ENCODE measurements at regions not wholly inside any gene's neighbourhood (a gene's known extent, or its start where the extent isn't known, plus 50 kb on each side); places are given as distances from the start of the nearest gene placed in this dataset.
A peak's percentile ranks its signal among the peaks of the same experiment; 100 is the strongest.

GRCh38 chr10:78811174-78811573 lies 257.6 kb upstream of the ZMIZ1 start:
- no peak for DNase-seq (ENCODE audit: low read depth in 2 of 3, low spot score in 2 of 3)

- DNase-seq (ENCODE audit: low read depth in 2 of 3, low spot score in 2 of 3) = no peak
Observed at GRCh38 chr10:78812571-78813318, 256.0 kb upstream of the ZMIZ1 start.

GRCh38 chr10:78813526-78813925 lies 255.2 kb upstream of the ZMIZ1 start:
- DNase-seq (ENCODE audit: low read depth in 2 of 3, low spot score in 2 of 3) = no peak

GRCh38 chr10:78813998-78814399 lies 254.8 kb upstream of the ZMIZ1 start:
- no peak for DNase-seq (ENCODE audit: low read depth in 2 of 3, low spot score in 2 of 3)

- no peak for DNase-seq (ENCODE audit: low read depth in 2 of 3, low spot score in 2 of 3)
Observed at GRCh38 chr10:78814407-78814806, 254.4 kb upstream of the ZMIZ1 start.

GRCh38 chr10:78815702-78816334 lies 252.9 kb upstream of the ZMIZ1 start:
- DNase-seq (ENCODE audit: low read depth in 2 of 3, low spot score in 2 of 3) = no peak

GRCh38 chr10:78817361-78817760 lies 251.4 kb upstream of the ZMIZ1 start:
- no peak for DNase-seq (ENCODE audit: low read depth in 2 of 3, low spot score in 2 of 3)

- DNase-seq (ENCODE audit: low read depth in 2 of 3, low spot score in 2 of 3) = no peak
Observed at GRCh38 chr10:78817804-78818203, 251.0 kb upstream of the ZMIZ1 start.

- DNase-seq (ENCODE audit: low read depth in 2 of 3, low spot score in 2 of 3) = no peak
Observed at GRCh38 chr10:78819361-78820006, 249.3 kb upstream of the ZMIZ1 start.

- no peak for DNase-seq (ENCODE audit: low read depth in 2 of 3, low spot score in 2 of 3)
Observed at GRCh38 chr10:78820007-78820362, 248.8 kb upstream of the ZMIZ1 start.

GRCh38 chr10:78821052-78821451 lies 247.7 kb upstream of the ZMIZ1 start:
- no peak for DNase-seq (ENCODE audit: low read depth in 2 of 3, low spot score in 2 of 3)

- DNase-seq (ENCODE audit: low read depth in 2 of 3, low spot score in 2 of 3) = no peak
Observed at GRCh38 chr10:78828647-78829539, 239.9 kb upstream of the ZMIZ1 start.

GRCh38 chr10:78829565-78829964 lies 239.2 kb upstream of the ZMIZ1 start:
- DNase-seq (ENCODE audit: low read depth in 2 of 3, low spot score in 2 of 3) = no peak

GRCh38 chr10:78830062-78830975 lies 238.4 kb upstream of the ZMIZ1 start:
- no peak for DNase-seq (ENCODE audit: low read depth in 2 of 3, low spot score in 2 of 3)

GRCh38 chr10:78830976-78831375 lies 237.8 kb upstream of the ZMIZ1 start:
- peak in 2 of 3 donors; percentile 31 to 66 for DNase-seq (ENCODE audit: low read depth in 2 of 3, low spot score in 2 of 3)

- DNase-seq (ENCODE audit: low read depth in 2 of 3, low spot score in 2 of 3) = no peak
Observed at GRCh38 chr10:78831461-78831860, 237.3 kb upstream of the ZMIZ1 start.

GRCh38 chr10:78832281-78832680 lies 236.5 kb upstream of the ZMIZ1 start:
- DNase-seq (ENCODE audit: low read depth in 2 of 3, low spot score in 2 of 3) = no peak

GRCh38 chr10:78838141-78838657 lies 230.6 kb upstream of the ZMIZ1 start:
- no peak for DNase-seq (ENCODE audit: low read depth in 2 of 3, low spot score in 2 of 3)

- no peak for DNase-seq (ENCODE audit: low read depth in 2 of 3, low spot score in 2 of 3)
Observed at GRCh38 chr10:78843495-78843894, 225.3 kb upstream of the ZMIZ1 start.

All from hematopoietic multipotent progenitor cell (in vitro differentiated cells).